Endothelial cell of umbilical vein (primary cell): ENCODE measurements at regions not wholly inside any gene's neighbourhood (a gene's known extent, or its start where the extent isn't known, plus 50 kb on each side); places are given as distances from the start of the nearest gene placed in this dataset.

Source experiments
- BruUV-seq: library from RNA; stranded (reverse); fragments of 400-500 nt; replicated peaks from 2 replicates; lab custom pipeline; 2021; lab: Mats Ljungman, UMichigan
- CTCF ChIA-PET: fragments of 300-600, 350-600 bp; sonication (Branson Sonifier 250); formaldehyde crosslinking; loops from one replicate; lab custom pipeline; 2021; ENCODE audit warnings: antibody characterized with exemption, inconsistent platforms; lab: Charles Lee
- POLR2A ChIA-PET: fragments of 300-600, 350-600 bp; sonication (Branson Sonifier 250); formaldehyde crosslinking; loops from one replicate; lab custom pipeline; 2021; ENCODE audit warnings: antibody characterized with exemption, inconsistent platforms; lab: Charles Lee
- DNase-seq: peaks from one replicate; pipeline ENCODE4 v3.0.0-alpha.2; 2011; ENCODE audit warnings: low read depth, low spot score
- FAIRE-seq: peaks from 2 replicates; lab custom pipeline; 2011; peaks lifted over from hg19 to GRCh38; lab: Jason Lieb, UNC
- H2AFZ ChIP-seq: 2 replicates; pipeline ENCODE4 v1.6.0; 2012; ENCODE audit warnings: low read depth, low read length, control low read depth, inconsistent platforms
- H3K27ac ChIP-seq: 2 replicates; pipeline ENCODE4 v1.5.1; 2011; ENCODE audit warnings: low read depth, mild to moderate bottlenecking, control low read depth, low read length, moderate library complexity; ENCODE audit not compliant: insufficient read depth
- H3K27me3 ChIP-seq, 2 experiments: 2 replicates each; pipeline versions ENCODE4 v1.6.0 to v1.6.1; 2011; ENCODE audit warnings: low read length in 2 of 2, mixed read lengths in 1 of 2; ENCODE audit not compliant: control insufficient read depth in 2 of 2, insufficient read depth in 2 of 2
- H3K36me3 ChIP-seq, 2 experiments: 2 replicates in 1 of 2; 3 replicates in 1 of 2; pipeline ENCODE4 v1.5.1; 2011; ENCODE audit warnings: low read length in 2 of 2, mild to moderate bottlenecking in 1 of 2, moderate library complexity in 1 of 2; ENCODE audit not compliant: control insufficient read depth in 2 of 2, insufficient read depth in 2 of 2; ENCODE audit errors: extremely low read depth in 1 of 2
- H3K4me1 ChIP-seq: 3 replicates; pipeline ENCODE4 v1.5.1; 2011; ENCODE audit warnings: mild to moderate bottlenecking, low read length; ENCODE audit not compliant: control insufficient read depth, insufficient read depth; ENCODE audit errors: extremely low read depth
- H3K4me2 ChIP-seq: 2 replicates; pipeline ENCODE4 v1.6.1; 2011; ENCODE audit warnings: low read length, control low read depth, mixed read lengths; ENCODE audit not compliant: insufficient read depth
- H3K4me3 ChIP-seq, 3 experiments: fragments of 200-600 bp in 1 of 3; sonication (generic), shearing (Covaris generic) in 1 of 3; replicated peaks in 1 of 3; 2 replicates each; pipeline ENCODE4 v1.5.1; 2011 to 2016; ENCODE audit warnings: control low read depth in 3 of 3, low read length in 3 of 3, mild to moderate bottlenecking in 2 of 3, inconsistent platforms in 1 of 3, low read depth in 1 of 3, moderate library complexity in 1 of 3; ENCODE audit not compliant: insufficient read depth in 1 of 3
- H3K79me2 ChIP-seq: 2 replicates; pipeline ENCODE4 v1.6.0; 2012; ENCODE audit warnings: low read length, inconsistent platforms; ENCODE audit not compliant: control insufficient read depth, insufficient read depth
- H3K9ac ChIP-seq: replicated peaks from 2 replicates; pipeline ENCODE3; 2011; ENCODE audit warnings: low read length, control low read depth; ENCODE audit not compliant: insufficient read depth; ENCODE audit errors: extremely low read depth
- H3K9me1 ChIP-seq: replicated peaks from 3 replicates; pipeline ENCODE4 v1.6.0; 2011; ENCODE audit warnings: mild to moderate bottlenecking, low read length; ENCODE audit not compliant: control insufficient read depth, insufficient read depth; ENCODE audit errors: extremely low read depth
- H3K9me3 ChIP-seq: replicated peaks from 2 replicates; pipeline ENCODE4 v1.5.1; 2012; ENCODE audit warnings: low read length, inconsistent platforms; ENCODE audit not compliant: control insufficient read depth, insufficient read depth
- H4K20me1 ChIP-seq: replicated peaks from 2 replicates; pipeline ENCODE3; 2011; ENCODE audit warnings: mild to moderate bottlenecking, low read length; ENCODE audit not compliant: control insufficient read depth, insufficient read depth; ENCODE audit errors: extremely low read depth
- EZH2 ChIP-seq: IDR thresholded peaks from 2 replicates; pipeline ENCODE4 v1.6.1; 2012; ENCODE audit warnings: borderline replicate concordance, low read depth, mild to moderate bottlenecking, moderate library complexity, low read length, inconsistent platforms; ENCODE audit not compliant: severe bottlenecking
- FOS ChIP-seq: IDR thresholded peaks from 2 replicates; pipeline ENCODE4 v1.6.1; 2011; ENCODE audit warnings: mild to moderate bottlenecking, low read length, moderate library complexity, borderline replicate concordance; ENCODE audit not compliant: insufficient read depth
- GATA2 ChIP-seq: IDR thresholded peaks from 2 replicates; pipeline ENCODE4 v1.7.0; 2011; ENCODE audit warnings: low read depth, mild to moderate bottlenecking, moderate library complexity, mixed read lengths, low read length; ENCODE audit not compliant: insufficient read length, insufficient read depth
- JUN ChIP-seq: IDR thresholded peaks from 2 replicates; pipeline ENCODE4 v1.6.1; 2011; ENCODE audit warnings: borderline replicate concordance, low read depth; ENCODE audit not compliant: insufficient read length, insufficient read depth
- MYC ChIP-seq: IDR thresholded peaks from one replicate; pipeline ENCODE4 v1.6.1; 2011; ENCODE audit warnings: mild to moderate bottlenecking, low read depth, low read length
- POLR2A ChIP-seq: IDR thresholded peaks from 2 replicates; pipeline ENCODE4 v1.6.1; 2012; ENCODE audit warnings: low read depth, mild to moderate bottlenecking, control low read depth, low read length
- POLR2AphosphoS5 ChIP-seq: IDR thresholded peaks from 2 replicates; pipeline ENCODE4 v1.6.1; 2012; ENCODE audit warnings: low read depth, mild to moderate bottlenecking, control low read depth, low read length, moderate library complexity; ENCODE audit not compliant: insufficient read depth
- dilution Hi-C: fragments of 300-500 bp; cut with MboI; formaldehyde crosslinking; loops from one replicate; pipeline ENCODE4 v1.15.0; 2019; ENCODE audit warnings: low sequenced_read_pairs; ENCODE audit not compliant: extremely low pct_ligation_motif_present
- intact Hi-C: fragments of 100-400 bp; cut with micrococcal nuclease; formaldehyde crosslinking; loops from one replicate; pipeline ENCODE4 v1.10.0; 2022
- TF ChIP-seq, protein P1 (sequence below), 2 donors: IDR thresholded peaks; 1 replicate in 1 of 2; 2 replicates in 1 of 2; pipeline ENCODE4 v1.5.1; 2011; ENCODE audit warnings: low read length in 2 of 2, mild to moderate bottlenecking in 2 of 2, moderate library complexity in 2 of 2, control low read depth in 1 of 2, inconsistent platforms in 1 of 2, low read depth in 1 of 2; ENCODE audit not compliant: insufficient read depth in 1 of 2; ENCODE audit errors: extremely low read depth in 1 of 2
- TF ChIP-seq, protein P2 (sequence below): IDR thresholded peaks from 2 replicates; pipeline ENCODE4 v1.6.1; 2011; ENCODE audit not compliant: insufficient read depth, insufficient read length

DNA sequence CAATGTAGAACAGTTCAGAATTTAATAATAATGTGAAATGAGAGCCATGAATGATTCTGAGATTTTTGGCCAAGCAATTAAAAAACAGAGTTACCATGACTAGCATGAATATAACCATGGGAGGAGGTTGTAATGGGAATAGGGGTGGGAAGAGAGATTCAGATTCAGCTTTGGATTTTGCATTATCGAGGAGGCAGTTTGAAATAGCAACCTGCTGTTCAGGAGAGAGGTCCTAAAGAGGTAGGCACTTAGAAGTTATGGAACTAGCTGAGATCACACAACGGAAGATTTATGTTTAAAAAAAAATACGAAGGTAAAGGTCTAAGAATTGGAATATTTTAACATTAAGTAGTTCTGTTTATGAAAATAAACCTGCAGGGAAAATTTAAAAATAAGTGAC, 124.4 kb upstream of the TECRL start:
- no peak overlapping the region for H2AFZ ChIP-seq
- POLR2A ChIA-PET = no interaction called here
- CTCF ChIA-PET = no interaction called here
- H4K20me1 ChIP-seq = no peaks in the 10 kb centered on the region
- no TSS peak for BruUV-seq
- no peak overlapping the region for H3K4me2 ChIP-seq
- TF ChIP-seq JUN (no peak), MYC (no peak), POLR2A (no peak), EZH2 (no peak)
- TF ChIP-seq, protein P1, sequence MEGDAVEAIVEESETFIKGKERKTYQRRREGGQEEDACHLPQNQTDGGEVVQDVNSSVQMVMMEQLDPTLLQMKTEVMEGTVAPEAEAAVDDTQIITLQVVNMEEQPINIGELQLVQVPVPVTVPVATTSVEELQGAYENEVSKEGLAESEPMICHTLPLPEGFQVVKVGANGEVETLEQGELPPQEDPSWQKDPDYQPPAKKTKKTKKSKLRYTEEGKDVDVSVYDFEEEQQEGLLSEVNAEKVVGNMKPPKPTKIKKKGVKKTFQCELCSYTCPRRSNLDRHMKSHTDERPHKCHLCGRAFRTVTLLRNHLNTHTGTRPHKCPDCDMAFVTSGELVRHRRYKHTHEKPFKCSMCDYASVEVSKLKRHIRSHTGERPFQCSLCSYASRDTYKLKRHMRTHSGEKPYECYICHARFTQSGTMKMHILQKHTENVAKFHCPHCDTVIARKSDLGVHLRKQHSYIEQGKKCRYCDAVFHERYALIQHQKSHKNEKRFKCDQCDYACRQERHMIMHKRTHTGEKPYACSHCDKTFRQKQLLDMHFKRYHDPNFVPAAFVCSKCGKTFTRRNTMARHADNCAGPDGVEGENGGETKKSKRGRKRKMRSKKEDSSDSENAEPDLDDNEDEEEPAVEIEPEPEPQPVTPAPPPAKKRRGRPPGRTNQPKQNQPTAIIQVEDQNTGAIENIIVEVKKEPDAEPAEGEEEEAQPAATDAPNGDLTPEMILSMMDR (IDR thresholded peaks at IDR 0.05; ENCODE audit: extremely low read depth in 1 of 2, insufficient read depth in 1 of 2, low read depth in 1 of 2, low read length in 2 of 2) = no peak
- TF ChIP-seq, protein P2, sequence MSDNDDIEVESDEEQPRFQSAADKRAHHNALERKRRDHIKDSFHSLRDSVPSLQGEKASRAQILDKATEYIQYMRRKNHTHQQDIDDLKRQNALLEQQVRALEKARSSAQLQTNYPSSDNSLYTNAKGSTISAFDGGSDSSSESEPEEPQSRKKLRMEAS = no peak
- H3K9me1 ChIP-seq = no peaks in the 10 kb centered on the region
- H3K4me1 ChIP-seq = no peaks in the 10 kb centered on the region
- no peak overlapping the region for H3K9ac ChIP-seq
- dilution Hi-C loops (no loop called here), intact Hi-C loops (no loop called here)
- FAIRE-seq = no peak
- H3K79me2 ChIP-seq = no peaks in the 10 kb centered on the region
- no peaks in the 10 kb centered on the region for H3K27me3 ChIP-seq
- H3K36me3 ChIP-seq = no peaks in the 10 kb centered on the region
- no peak overlapping the region for H3K27ac ChIP-seq
- DNase-seq = no peak
- H3K4me3 ChIP-seq = no peak overlapping the region
- no peaks in the 10 kb centered on the region for H3K9me3 ChIP-seq

DNA sequence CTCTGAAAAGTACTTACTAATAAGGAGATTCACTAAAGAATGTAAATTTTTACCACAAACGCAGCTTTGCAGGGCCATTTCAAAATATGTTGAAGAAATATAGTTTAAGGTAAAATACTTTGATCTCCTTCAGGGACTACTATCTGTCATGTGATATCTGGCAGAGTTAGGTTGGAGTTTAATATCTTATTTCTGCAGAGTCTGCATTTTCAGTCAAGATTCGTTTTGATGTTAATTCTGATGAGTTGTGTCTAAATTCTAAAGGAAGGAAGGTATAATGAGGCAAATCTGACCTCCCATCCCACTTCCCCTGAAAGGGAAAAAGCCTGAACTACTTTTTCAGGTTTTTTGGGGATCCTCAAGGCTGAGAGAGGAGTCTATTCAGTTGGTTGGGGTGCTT, 123.9 kb upstream of the TECRL start:
- Histone ChIP-seq H3K4me3 (no peak overlapping the region), H3K79me2 (no peaks in the 10 kb centered on the region), H3K27ac (no peak overlapping the region), H3K4me2 (no peak overlapping the region), H2AFZ (no peak overlapping the region), H3K9ac (no peak overlapping the region), H3K9me1 (no peaks in the 10 kb centered on the region), H3K4me1 (no peaks in the 10 kb centered on the region), H3K9me3 (no peaks in the 10 kb centered on the region), H3K27me3 (no peaks in the 10 kb centered on the region), H4K20me1 (no peaks in the 10 kb centered on the region), H3K36me3 (no peaks in the 10 kb centered on the region)
- ChIA-PET CTCF (no interaction called here), POLR2A (no interaction called here)
- BruUV-seq = no TSS peak
- TF ChIP-seq GATA2 (no peak), POLR2AphosphoS5 (no peak), FOS (no peak), MYC (no peak), JUN (no peak)
- TF ChIP-seq, protein P1 (IDR thresholded peaks at IDR 0.05; ENCODE audit: extremely low read depth in 1 of 2, insufficient read depth in 1 of 2, low read depth in 1 of 2, low read length in 2 of 2) = no peak
- TF ChIP-seq, protein P2 = no peak
- DNase-seq (no peak), FAIRE-seq (no peak)
- dilution Hi-C loops (no loop called here), intact Hi-C loops (no loop called here)
